Stimulated activated CD4-positive, alpha-beta T cell treated with anti-CD3 and anti-CD28 coated beads, Interleukin-12 subunit alpha, Interleukin-12 subunit beta, amount 100 ng/mL, for 24 hours (primary cell): ENCODE measurements at regions not wholly inside any gene's neighbourhood (a gene's known extent, or its start where the extent isn't known, plus 50 kb on each side); places are given as distances from the start of the nearest gene placed in this dataset.
"Not testable (repeated sequence)": the region's sequence is repeated elsewhere in the genome, so short reads cannot be mapped to it uniquely, and the experiment has no call there.

Experiments
- DNase-seq, 2 experiments: peaks; one replicate each; pipeline ENCODE4 v3.0.0-alpha.2; 2020; ENCODE audit warnings: low read depth in 2 of 2

DNA sequence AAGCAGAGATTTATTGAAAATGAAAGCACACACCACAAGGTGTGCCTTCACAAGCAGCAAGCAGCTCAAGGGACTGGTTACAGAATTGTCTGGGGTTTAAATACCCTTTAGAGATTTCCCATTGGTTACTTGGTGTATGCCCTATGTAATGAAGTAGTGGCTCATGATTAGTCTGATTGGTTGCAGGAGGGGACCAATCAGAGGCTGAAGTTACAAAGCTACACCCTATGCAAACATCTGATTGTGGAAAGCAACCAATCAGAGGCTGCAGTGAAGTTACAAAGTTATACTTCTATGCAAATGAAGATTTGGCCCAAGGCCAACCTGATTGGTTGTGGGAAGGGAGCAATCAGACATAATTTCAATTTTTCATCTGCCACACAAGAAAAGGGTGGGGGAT is 119.9 kb downstream of the C9orf152 start:
- no peak for DNase-seq

GRCh38 chr9:110089681-110090370 is 118.1 kb downstream of the C9orf152 start:
- no peak for DNase-seq

DNA sequence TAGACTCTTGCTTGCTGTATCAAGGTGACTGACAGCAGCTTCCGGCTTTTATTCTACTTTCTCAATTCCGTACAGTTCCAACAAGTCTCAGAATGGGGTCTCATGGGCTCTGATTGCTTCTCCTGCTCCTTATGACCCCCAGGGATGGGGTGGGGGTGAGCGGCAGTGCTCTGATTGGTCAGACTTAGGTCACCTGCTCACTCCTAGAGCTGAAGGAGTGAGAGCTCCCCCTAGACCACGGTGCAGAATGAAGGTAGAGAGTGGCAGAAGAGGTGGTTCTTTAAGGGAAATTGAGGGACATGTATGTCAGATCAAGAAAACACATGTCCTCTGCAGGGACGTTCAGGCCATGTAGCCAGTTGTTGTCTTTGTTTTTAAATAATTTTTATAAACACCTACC is 115.2 kb downstream of the C9orf152 start:
- no peak for DNase-seq

GRCh38 chr9:110093417-110093816 is 114.5 kb downstream of the C9orf152 start:
- DNase-seq: no peak

DNA sequence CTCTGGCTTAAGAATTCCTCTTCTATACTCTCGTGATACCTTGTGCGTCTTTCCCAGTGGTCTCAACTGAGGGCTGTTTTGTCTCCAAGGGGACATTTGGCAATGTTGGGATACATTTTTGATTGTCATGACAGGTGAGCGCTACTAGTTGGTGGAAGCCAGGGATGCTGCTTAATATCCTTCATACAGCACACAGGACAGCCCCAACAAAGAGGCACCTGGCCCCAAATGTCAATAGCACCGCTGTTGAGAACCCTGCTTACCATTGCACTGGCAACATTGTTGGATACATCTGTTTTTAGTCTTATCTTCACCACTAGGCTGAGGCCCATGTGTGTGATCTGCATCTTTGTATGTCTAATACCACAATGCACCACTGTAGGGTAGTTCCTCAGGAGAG is 114.1 kb downstream of the C9orf152 start:
- no peak for DNase-seq

GRCh38 chr9:110095161-110095595 is 112.8 kb downstream of the C9orf152 start:
- DNase-seq: no peak

GRCh38 chr9:110095776-110096175 is 112.2 kb downstream of the C9orf152 start:
- no peak for DNase-seq

- DNase-seq: not testable (repeated sequence)
These were observed 111.3 kb downstream of the C9orf152 start for GRCh38 chr9:110096674-110097073.

- DNase-seq: no peak
These were observed 108.5 kb downstream of the C9orf152 start for GRCh38 chr9:110099236-110100095.

GRCh38 chr9:110101531-110102161 is 106.3 kb downstream of the C9orf152 start:
- no peak for DNase-seq

DNA sequence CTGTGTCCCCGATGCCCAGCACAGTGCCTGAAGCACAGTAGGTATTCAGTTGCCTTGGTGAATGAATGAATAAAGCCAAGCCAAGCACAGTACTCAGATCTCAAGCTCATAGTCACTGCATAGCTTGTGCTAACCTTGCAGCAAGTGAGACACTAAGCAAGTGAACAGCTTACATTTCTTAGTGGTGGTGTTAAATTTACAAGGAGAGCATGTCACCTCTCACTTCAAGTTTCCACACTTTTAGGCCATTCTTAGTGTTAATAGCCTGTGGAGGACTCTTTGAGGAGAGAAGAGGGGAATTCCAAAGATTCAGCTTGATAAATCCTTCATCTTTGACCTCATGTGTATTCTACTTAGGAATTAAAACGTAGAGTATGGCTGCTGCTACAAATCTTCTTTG is 104.7 kb downstream of the C9orf152 start:
- DNase-seq: no peak

DNA sequence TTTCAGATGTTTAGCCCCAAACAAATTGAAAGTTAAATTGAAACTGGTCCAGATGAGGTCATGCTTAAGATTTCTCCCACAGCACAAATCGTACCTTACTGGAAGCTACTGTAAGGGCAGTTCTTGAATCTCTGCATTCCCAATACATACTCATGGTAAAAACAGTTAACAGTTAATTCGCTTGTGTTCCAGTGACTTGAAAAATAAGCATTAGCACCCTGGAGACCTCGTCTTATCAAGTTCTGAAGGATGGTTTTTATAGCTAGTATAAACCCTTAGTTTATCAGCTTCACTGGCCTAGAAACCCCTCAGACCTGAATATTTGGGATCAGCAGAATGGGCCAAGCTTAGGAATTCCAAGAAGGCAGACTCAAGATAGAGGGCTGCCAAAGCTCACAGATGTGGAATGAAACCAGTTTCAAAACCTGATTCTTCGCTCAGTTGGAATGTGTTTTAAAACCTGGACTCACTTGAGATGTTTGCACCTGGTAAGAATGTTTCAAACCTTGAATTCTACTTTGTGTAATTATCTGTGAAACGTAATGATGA is 103.6 kb downstream of the C9orf152 start:
- no peak for DNase-seq

DNA sequence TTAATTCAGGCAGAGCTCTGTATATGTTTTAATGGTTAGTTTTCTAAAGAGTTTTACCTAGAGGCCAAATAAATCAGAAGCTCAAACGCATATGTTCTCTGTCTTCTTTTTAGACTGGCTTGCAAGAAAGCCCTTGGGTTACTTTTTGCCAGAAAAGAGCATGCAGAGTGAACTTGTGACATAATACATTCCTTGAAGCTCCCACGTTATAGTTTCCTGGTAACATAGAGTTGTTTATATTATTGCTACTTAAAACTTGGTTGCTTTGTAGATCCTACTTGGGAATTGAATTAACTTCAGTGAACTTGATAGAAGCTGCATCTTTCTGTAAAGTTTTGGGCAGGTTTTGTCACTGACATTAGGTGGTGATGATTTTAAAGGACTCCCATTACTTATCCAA is 102.9 kb downstream of the C9orf152 start:
- no peak for DNase-seq

GRCh38 chr9:110106661-110107060 is 101.3 kb downstream of the C9orf152 start:
- DNase-seq: no peak

DNA sequence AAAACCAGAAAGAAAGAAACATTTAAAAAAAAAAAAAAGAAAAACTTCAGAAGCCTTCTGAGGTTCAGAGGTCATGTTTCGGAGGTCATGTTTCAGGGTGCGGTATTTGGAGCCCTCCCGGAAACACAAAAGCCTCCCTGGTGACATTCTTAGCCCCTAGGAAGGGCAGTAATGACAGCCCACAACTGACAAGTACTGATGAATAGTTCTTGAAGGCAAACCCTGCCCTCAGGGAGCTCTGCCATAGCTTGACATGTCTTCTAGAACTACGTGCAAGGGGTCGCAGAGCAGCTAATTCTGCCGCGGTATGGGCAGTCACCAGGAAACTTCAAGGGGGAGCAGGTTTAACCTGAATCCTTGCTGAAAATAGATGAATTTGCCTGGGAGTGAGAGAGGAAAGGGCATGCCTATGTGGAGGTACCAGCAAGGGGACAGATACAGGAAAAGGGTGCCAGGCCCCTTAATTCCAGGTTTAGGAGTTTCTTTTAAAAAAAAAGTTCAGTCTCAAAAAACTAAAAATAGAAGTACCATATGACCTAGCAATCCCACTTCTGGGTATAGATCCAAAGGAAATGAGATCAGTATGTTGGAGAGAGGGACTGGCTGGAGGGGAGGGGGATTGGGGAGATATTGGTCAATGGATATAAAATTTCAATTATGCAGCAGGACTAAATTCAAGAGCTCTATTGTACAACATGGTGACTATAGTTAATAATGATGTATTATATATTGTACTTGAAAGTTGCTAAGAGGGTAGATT is 98.4 kb downstream of the C9orf152 start:
- no peak for DNase-seq

DNA sequence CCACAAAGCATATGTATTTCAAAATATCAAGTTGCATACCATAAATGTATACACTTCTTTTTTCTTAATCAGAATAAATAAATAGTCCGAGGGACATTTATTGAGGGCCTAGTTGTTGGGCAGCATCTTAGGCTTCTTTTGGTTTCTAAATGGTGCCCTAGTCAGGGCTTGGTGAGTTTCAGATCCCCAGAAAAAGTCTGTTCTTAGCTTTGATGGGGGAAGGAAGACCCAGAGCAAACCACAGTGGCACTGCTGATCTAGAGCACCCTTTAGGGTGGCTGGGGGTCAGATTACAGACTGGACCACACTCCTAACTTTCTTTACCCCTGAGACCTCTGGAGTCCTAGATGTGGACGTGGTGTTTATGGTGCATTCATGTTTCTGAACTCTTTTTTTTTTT is 97.8 kb downstream of the C9orf152 start:
- no peak for DNase-seq

DNA sequence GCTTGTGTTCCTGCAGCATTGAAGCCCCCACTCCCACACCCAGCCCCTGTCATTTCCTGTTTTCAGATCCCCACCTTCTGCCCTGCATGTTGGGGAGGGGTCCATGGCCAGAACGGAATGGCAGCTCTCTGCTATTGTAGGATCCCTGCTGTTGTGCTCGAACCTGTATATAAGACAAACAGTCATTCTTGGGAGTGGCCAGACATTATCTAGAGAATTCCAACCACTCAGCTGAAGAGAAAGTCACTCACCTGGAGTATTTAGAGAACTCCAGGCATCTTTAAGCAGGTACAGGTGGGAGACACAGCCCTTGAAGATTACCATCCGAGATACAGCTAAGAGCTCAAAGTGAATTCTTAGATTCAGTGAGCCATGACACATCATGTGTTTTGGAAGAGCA is 96.1 kb downstream of the C9orf152 start:
- no peak for DNase-seq

GRCh38 chr9:110112792-110113191 is 95.2 kb downstream of the C9orf152 start:
- DNase-seq: no peak

- no peak for DNase-seq
These were observed 93.7 kb downstream of the C9orf152 start for GRCh38 chr9:110114086-110114858.

DNA sequence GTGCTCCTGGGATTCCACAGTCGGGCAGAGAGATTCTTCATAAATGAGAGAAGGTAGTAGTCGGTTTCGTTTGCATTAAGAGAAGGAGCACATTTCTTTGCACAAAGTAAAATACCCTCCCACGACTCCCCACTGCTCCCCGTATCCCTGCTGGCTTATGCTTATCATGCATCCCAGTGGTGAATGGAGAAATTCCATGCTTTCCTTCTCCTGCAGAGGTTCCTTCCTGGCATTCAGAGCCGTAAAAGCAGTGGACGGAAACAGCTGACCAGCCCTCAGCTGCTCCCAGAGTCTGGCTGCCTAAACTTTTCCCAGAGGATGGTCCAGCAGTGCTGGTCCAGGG is 93.1 kb downstream of the C9orf152 start:
- no peak for DNase-seq

GRCh38 chr9:110115341-110115820 is 92.6 kb downstream of the C9orf152 start:
- DNase-seq: no peak
